ENCODE measurements at regions not wholly inside any gene's neighbourhood (a gene's known extent, or its start where the extent isn't known, plus 50 kb on each side); places are given as distances from the start of the nearest gene placed in this dataset.
A peak's percentile ranks its signal among the peaks of the same experiment; 100 is the strongest.
"Not testable (repeated sequence)": the region's sequence is repeated elsewhere in the genome, so short reads cannot be mapped to it uniquely, and the experiment has no call there.

DNA sequence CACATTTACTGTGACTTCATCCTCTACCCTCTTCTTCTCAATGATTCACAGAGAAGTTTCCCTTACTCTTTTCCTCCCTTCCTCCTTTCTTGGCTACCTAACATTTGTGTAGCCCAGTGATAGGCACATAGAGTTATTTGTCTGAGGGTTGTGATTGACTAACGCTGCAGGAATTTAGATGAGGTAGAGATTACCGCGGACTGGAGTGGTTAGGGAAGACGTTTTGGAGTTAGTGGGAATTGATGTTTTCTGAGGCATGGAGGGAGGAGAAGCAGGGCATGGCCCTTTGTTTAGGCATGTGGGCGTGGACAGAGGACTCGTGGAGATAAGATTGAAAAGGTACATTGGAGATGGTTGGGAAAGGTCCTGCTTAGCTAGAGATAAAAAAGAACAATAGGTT, 246.7 kb downstream of the GPAT3 start:
- DNase-seq (ENCODE audit: low read depth) = peak; percentile 28

- no peak for DNase-seq (ENCODE audit: low read depth)
Measured at GRCh38 chr4:83781434-83781833, 245.5 kb downstream of the GPAT3 start.

GRCh38 chr4:83780053-83780733, 244.3 kb downstream of the GPAT3 start:
- DNase-seq (ENCODE audit: low read depth) = no peak

DNA sequence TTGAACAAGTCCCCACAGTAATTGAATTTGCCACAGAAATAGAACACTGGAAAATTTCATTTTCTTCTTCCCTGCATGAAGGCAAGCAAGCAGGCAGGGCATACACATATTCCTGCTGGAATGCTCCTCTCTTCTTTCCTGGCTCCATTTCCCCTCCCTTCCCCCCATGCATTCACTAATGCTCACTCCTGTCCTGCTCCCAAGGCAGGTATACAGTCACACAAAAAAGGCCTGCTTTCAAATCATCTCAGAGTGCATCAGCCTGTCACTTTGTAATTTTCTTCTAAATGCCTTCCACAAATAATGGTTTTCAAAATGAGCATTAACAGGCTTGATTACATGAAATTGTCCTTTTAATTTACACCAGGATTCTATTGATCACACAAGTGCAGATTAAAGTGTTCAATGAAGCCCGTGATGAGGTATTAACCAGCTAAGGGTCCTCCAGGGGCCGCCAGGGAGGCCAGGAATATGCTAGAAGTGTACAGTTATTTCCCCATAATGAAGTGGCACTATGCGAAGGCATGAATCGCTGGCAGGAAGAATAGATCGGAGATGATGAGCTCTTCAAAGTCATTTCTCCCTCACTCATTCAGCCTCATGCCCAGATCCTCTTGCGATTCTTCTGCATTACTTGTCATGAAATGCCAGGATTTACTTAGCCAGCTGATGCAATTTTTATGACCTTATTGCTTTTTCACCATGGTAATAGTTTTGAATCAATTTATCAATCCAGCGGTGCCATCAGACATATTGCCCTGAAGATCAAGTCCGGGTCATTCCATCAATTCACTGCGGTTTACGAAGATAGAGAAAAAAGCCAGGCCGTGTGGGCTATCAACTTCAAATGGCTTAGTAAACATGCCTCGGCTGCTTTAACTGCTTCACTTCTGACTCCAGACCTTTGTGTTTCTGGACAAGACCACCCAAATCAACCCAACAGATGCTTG, 243.5 kb downstream of the GPAT3 start:
- no peak for DNase-seq (ENCODE audit: low read depth)

DNA sequence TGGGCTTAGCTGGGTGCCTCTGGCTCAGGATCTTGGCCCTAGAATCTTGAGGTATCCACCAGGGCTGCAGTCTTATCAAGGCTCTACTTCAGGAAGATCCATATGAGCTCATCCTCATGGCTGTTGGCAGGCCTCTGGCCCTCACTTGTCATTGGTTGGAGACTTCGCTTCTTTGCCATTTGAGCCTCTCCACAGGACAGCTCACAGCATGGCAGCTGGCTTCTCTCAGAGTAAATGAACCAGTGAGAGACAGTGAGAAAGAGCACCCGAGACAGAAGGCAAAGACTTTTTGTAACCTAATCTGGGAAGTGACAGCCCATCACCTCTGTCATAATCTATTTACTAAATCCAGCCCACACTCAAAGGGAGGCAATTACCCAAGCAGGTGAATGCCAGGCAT, 236.8 kb downstream of the GPAT3 start:
- DNase-seq (ENCODE audit: low read depth) = peak; percentile 2

- DNase-seq (ENCODE audit: low read depth) = peak; percentile 47
Measured at GRCh38 chr4:83771113-83771705, 235.3 kb downstream of the GPAT3 start.

DNA sequence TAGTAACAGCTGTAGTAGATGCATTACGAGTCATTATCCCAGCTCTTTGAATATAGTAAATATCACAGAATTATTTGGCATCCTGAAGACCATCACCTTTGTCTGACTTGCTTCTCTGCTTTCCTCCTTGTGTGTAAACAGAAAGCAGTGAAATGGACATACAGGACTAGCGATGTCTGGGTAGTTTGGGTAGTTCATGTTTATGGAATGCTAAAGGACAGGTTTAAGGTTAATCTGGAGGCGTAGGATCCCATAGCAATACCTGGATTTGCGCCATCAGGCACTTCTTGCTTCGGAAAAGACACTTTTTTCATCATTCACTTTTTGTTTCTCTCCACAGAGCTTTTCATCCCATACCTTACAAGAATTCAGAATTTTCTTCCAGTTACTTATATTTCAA, 232.2 kb downstream of the GPAT3 start:
- DNase-seq (ENCODE audit: low read depth) = no peak

GRCh38 chr4:83767067-83767466, 231.2 kb downstream of the GPAT3 start:
- DNase-seq (ENCODE audit: low read depth) = no peak

GRCh38 chr4:83759611-83760010, 223.7 kb downstream of the GPAT3 start:
- no peak for DNase-seq (ENCODE audit: low read depth)

- no peak for DNase-seq (ENCODE audit: low read depth)
Measured at GRCh38 chr4:83758285-83758684, 222.4 kb downstream of the GPAT3 start.

- DNase-seq (ENCODE audit: low read depth) = peak; percentile 15
Measured at GRCh38 chr4:83757121-83757621, 221.3 kb downstream of the GPAT3 start.

- no peak for DNase-seq (ENCODE audit: low read depth)
Measured at GRCh38 chr4:83753260-83753659, 217.4 kb downstream of the GPAT3 start.

DNA sequence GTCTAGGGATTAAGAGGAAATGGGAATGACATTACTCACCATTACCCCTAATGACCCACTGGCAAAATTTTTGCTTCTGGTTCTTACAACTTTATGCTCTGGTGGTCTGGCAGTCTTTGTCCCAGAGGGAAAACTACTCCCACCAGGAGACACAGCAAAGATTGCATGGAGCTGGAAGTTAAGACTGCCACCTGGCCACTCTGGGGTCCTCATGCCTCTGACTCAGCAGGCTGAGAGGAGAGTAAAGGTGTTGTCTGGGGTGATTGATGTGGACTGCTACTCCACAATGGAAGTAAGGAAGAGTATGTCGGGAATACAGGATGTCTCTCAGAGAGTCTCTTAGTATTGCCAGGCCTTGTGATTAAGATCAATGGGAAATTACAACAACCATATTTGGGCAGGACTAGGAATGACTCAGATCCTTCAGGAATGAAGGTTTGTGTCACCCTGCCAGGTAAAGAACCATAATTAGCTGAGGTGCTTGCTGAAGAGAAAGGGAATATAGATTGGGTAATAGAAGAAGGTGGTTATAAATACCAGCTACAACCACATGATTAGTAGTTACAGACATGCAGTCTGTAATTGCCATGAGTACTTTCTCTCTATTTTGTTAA, 215.5 kb downstream of the GPAT3 start:
- DNase-seq (ENCODE audit: low read depth) = no peak

GRCh38 chr4:83748711-83749110, 212.8 kb downstream of the GPAT3 start:
- DNase-seq (ENCODE audit: low read depth) = no peak

- DNase-seq (ENCODE audit: low read depth) = no peak
Measured at GRCh38 chr4:83738895-83739294, 203.0 kb downstream of the GPAT3 start.

GRCh38 chr4:83734576-83734975, 198.7 kb downstream of the GPAT3 start:
- no peak for DNase-seq (ENCODE audit: low read depth)

DNA sequence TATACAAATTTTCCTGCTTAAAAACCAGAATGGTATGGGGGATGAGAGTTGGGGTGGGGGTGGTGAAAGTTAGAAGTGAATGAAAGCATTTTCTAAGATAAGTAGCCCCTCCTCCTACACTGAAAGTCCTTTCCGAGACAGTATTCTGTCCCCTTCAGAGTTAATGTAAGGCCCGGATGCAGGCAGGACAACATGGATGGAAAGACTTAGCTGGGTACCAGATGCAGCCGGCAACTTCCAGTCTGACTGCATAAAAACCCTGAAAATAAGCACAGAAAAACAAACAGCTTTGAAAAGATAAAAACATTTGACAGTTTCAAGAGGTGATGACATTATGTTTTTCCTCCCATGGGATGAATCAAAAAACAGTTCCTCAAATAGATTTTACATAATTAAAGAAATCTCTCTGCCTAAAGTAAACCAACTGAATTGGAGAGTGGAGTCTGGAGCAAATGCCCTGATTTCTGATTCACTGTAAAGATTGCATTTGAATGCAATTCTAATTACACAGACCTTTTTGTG, 196.3 kb downstream of the GPAT3 start:
- no peak for DNase-seq (ENCODE audit: low read depth)

- DNase-seq (ENCODE audit: low read depth) = peak; percentile 26
Measured at GRCh38 chr4:83731609-83732008, 195.7 kb downstream of the GPAT3 start.

- DNase-seq (ENCODE audit: low read depth) = not testable (repeated sequence)
Measured at GRCh38 chr4:83730958-83731357, 195.1 kb downstream of the GPAT3 start.

DNA sequence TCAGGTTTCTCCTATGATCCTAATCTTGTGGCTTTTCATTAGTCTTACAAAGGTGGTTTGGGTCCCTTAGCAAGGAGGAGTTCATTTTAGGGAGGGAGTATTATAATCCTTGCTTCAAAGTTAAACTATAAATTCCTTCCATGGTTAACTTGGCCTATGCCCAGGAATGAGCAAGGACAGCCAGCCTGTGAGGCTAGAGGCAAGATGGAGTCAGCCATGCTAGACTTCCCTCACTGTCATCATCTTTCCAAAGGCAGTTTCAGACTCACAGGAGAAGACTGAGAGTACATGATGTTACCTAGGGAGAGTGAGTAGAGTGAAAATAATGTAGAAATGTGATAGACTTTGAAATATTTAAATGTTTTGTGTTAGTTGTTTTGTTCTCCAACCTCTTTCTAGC, 192.3 kb downstream of the GPAT3 start:
- DNase-seq (ENCODE audit: low read depth) = no peak

GRCh38 chr4:83725336-83726085, 189.6 kb downstream of the GPAT3 start:
- no peak for DNase-seq (ENCODE audit: low read depth)

Measured in RPMI7951 (cell line).